Thyroid gland (tissue), 4 donors: ENCODE measurements at regions not wholly inside any gene's neighbourhood (a gene's known extent, or its start where the extent isn't known, plus 50 kb on each side); places are given as distances from the start of the nearest gene placed in this dataset.

Experiments
- POLR2A ChIP-seq, 2 donors: fragments of 450-650 bp; IDR thresholded peaks; one replicate each; pipeline ENCODE4 v1.6.1; 2017; ENCODE audit warnings: antibody characterized with exemption in 2 of 2, mild to moderate bottlenecking in 2 of 2, moderate library complexity in 1 of 2
- TF ChIP-seq, protein P1 (sequence below), 6 experiments: fragments of 200-600 bp in 3 of 6; fragments of 450-650 bp in 3 of 6; sonication (generic) in 3 of 6; IDR thresholded peaks; one replicate each; pipeline ENCODE4 v1.5.1; 2016 to 2019; ENCODE audit warnings: antibody characterized with exemption in 6 of 6, mild to moderate bottlenecking in 2 of 6, inconsistent platforms in 1 of 6, moderate library complexity in 1 of 6

DNA sequence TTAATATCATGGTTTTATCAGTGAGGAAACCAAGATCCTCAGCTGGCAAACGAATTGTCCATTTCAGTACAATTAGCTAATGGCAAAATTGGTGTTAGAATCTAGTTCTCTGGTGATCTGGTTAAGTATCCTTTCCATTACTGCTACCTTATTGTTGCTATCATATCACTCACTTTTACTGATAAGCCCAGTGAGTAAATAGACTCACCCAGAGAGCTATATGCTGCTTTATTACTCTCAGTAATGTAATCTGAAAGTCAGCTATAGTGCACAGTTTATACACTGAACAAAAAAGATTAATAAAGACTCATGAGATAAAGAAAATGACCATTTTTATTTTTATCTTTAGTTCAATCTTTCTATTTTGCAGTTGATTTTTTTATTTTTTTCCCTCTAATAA lies 95.0 kb downstream of the DMAC1 start:
- TF ChIP-seq, protein P1, sequence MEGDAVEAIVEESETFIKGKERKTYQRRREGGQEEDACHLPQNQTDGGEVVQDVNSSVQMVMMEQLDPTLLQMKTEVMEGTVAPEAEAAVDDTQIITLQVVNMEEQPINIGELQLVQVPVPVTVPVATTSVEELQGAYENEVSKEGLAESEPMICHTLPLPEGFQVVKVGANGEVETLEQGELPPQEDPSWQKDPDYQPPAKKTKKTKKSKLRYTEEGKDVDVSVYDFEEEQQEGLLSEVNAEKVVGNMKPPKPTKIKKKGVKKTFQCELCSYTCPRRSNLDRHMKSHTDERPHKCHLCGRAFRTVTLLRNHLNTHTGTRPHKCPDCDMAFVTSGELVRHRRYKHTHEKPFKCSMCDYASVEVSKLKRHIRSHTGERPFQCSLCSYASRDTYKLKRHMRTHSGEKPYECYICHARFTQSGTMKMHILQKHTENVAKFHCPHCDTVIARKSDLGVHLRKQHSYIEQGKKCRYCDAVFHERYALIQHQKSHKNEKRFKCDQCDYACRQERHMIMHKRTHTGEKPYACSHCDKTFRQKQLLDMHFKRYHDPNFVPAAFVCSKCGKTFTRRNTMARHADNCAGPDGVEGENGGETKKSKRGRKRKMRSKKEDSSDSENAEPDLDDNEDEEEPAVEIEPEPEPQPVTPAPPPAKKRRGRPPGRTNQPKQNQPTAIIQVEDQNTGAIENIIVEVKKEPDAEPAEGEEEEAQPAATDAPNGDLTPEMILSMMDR (IDR thresholded peaks at IDR 0.05): no peak
- no peak for TF ChIP-seq POLR2A (IDR thresholded peaks at IDR 0.05)
